ENCODE measurements at regions not wholly inside any gene's neighbourhood (a gene's known extent, or its start where the extent isn't known, plus 50 kb on each side); places are given as distances from the start of the nearest gene placed in this dataset.

DNA sequence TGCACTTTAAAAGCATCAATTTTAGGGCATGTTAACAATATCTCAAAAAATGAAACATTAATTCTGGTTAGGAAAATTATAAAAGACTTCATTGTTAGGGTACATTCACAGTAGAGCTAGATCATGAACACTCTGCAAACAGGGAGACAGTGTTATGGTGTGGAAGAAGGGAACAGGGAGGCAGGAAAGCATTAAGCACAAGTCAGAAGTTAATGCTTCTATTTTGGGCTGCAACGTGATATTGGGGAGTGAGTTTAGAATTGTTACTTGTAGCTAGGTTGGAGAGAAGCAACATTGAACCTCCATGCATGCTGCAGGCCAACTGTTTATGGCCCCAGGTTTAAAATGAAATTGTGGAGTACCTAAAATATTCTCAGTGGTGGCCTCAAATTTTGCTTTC, 278.1 kb upstream of the NMUR2 start:
- TF ChIP-seq, protein P1, sequence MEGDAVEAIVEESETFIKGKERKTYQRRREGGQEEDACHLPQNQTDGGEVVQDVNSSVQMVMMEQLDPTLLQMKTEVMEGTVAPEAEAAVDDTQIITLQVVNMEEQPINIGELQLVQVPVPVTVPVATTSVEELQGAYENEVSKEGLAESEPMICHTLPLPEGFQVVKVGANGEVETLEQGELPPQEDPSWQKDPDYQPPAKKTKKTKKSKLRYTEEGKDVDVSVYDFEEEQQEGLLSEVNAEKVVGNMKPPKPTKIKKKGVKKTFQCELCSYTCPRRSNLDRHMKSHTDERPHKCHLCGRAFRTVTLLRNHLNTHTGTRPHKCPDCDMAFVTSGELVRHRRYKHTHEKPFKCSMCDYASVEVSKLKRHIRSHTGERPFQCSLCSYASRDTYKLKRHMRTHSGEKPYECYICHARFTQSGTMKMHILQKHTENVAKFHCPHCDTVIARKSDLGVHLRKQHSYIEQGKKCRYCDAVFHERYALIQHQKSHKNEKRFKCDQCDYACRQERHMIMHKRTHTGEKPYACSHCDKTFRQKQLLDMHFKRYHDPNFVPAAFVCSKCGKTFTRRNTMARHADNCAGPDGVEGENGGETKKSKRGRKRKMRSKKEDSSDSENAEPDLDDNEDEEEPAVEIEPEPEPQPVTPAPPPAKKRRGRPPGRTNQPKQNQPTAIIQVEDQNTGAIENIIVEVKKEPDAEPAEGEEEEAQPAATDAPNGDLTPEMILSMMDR (IDR thresholded peaks at IDR 0.05): no peak
- TF ChIP-seq POLR2A (IDR thresholded peaks at IDR 0.05): no peak
